ENCODE measurements at regions not wholly inside any gene's neighbourhood (a gene's known extent, or its start where the extent isn't known, plus 50 kb on each side); places are given as distances from the start of the nearest gene placed in this dataset.

DNA sequence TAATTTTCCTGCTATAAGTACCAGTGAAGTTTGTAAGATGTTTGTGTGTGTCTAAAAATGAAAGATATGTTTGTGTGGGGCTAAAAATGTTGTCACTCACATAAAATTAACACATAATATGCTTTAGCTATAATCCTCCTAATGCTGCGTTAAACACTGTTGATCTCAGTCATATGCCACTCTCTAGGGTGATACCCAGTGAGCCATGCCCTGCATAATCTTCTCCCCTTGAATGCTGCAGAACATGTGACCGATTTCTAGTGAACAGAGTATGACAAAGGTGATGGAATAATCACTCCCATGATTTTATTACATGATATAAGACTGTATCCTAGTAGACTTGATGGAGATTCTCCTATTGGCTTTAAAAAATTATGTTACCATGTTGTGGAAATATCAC, 119.1 kb upstream of the EPHA5 start:
- no peaks in the 10 kb centered on the region for H3K27me3 ChIP-seq (ENCODE audit: control insufficient read depth, insufficient read depth, low read length)
- H3K9me3 ChIP-seq (ENCODE audit: control insufficient read depth, low read depth, low read length): no peaks in the 10 kb centered on the region
- H3K4me3 ChIP-seq (ENCODE audit: low read length): no peak overlapping the region
- no peaks in the 10 kb centered on the region for H3K36me3 ChIP-seq (ENCODE audit: control insufficient read depth, low read depth, low read length)
- H3K27ac ChIP-seq (ENCODE audit: low read length): no peak overlapping the region
- H3K9ac ChIP-seq (ENCODE audit: low read length): no peak overlapping the region
- H3K4me1 ChIP-seq (ENCODE audit: control insufficient read depth, low read depth, low read length): peaks cover 5% of the 10 kb centered on the region

DNA sequence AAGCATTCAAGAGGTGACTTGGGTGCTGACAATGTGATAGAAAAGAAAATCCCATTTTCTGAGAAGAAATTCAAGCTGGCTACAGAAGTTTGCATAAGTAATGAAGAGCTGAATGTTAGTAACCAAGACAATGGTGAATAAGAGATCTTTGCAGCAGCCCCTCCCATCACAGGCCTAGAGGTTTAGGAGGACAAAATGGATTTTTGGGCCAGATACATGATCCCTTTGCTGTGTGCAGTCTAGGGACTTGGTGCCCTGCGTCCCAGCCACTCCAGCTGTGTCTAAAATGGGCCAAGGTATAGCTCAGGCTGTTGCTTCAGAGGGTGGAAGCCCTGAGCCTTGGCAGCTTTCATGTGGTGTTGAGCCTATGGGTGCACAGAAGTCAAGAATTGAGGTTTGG, 107.0 kb upstream of the EPHA5 start:
- Histone ChIP-seq H3K36me3 (ENCODE audit: control insufficient read depth, low read depth, low read length) (no peaks in the 10 kb centered on the region), H3K27ac (ENCODE audit: low read length) (no peak overlapping the region), H3K27me3 (ENCODE audit: control insufficient read depth, insufficient read depth, low read length) (no peaks in the 10 kb centered on the region), H3K9ac (ENCODE audit: low read length) (no peak overlapping the region), H3K4me1 (ENCODE audit: control insufficient read depth, low read depth, low read length) (no peaks in the 10 kb centered on the region), H3K9me3 (ENCODE audit: control insufficient read depth, low read depth, low read length) (peaks cover 3% of the 10 kb centered on the region), H3K4me3 (ENCODE audit: low read length) (no peak overlapping the region)

DNA sequence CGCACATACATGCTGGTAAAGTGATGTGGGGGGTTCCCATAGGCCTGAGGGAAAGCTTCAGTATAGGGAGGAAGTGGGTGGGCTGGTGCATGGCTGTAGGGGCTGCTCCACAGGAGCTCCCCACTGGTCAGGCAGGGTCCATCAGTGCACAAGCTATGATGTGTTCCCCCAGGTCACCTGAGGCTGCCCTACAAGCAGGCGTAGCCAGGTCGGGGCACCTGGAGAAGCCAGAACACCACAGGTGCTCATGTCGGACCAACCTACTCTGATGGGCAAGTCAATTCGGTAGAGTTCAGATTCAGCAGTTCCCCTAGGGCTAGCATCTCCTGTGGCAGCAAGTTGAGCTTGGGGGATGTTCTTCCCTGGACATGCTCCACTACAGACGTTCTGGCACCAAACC, 103.3 kb upstream of the EPHA5 start:
- H3K4me3 ChIP-seq (ENCODE audit: low read length): no peak overlapping the region
- H3K36me3 ChIP-seq (ENCODE audit: control insufficient read depth, low read depth, low read length): no peaks in the 10 kb centered on the region
- H3K27me3 ChIP-seq (ENCODE audit: control insufficient read depth, insufficient read depth, low read length): no peaks in the 10 kb centered on the region
- no peak overlapping the region for H3K9ac ChIP-seq (ENCODE audit: low read length)
- no peaks in the 10 kb centered on the region for H3K4me1 ChIP-seq (ENCODE audit: control insufficient read depth, low read depth, low read length)
- H3K27ac ChIP-seq (ENCODE audit: low read length): no peak overlapping the region
- peaks cover 7% of the 10 kb centered on the region for H3K9me3 ChIP-seq (ENCODE audit: control insufficient read depth, low read depth, low read length)

DNA sequence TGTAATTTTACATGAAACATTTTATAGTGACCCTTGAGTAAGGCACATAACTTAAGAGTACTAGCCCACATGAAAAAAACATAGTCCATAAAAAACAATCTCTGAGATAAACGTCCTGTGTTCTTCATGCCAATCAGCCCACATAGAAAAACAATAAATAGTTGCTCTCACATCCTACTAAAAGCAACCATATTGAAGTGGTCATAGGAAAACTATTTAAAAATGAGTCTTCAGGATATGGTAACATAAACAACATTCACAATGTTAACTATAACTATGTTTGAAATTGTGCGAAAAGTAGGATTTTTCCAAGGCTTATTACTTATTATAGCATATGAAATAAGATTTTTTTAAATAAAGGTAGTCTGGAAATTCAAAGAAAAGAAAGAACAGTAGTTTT, 77.1 kb upstream of the EPHA5 start:
- no peaks in the 10 kb centered on the region for H3K4me1 ChIP-seq (ENCODE audit: control insufficient read depth, low read depth, low read length)
- H3K36me3 ChIP-seq (ENCODE audit: control insufficient read depth, low read depth, low read length): no peaks in the 10 kb centered on the region
- no peak overlapping the region for H3K4me3 ChIP-seq (ENCODE audit: low read length)
- no peak overlapping the region for H3K9ac ChIP-seq (ENCODE audit: low read length)
- no peaks in the 10 kb centered on the region for H3K27me3 ChIP-seq (ENCODE audit: control insufficient read depth, insufficient read depth, low read length)
- H3K27ac ChIP-seq (ENCODE audit: low read length): no peak overlapping the region
- no peaks in the 10 kb centered on the region for H3K9me3 ChIP-seq (ENCODE audit: control insufficient read depth, low read depth, low read length)

DNA sequence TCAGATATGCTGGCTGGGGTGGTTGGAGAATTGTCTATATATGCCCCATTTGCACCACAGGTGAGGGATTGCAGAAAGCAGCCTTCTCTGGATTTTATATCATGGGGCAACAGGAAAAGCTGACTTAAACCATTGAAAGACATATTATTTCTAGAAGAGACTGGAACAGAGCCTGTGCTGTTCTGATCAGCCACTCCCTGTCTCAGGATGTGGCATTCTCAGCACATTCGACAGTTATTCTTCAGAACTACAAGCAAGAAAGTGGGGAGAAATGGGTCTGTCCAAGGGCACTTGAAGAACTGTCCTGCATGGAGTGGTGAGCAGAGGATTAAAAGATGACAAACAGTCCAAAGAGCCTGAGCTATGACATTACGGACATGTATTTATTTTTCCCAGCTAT, 67.8 kb upstream of the EPHA5 start:
- Histone ChIP-seq H3K27me3 (ENCODE audit: control insufficient read depth, insufficient read depth, low read length) (no peaks in the 10 kb centered on the region), H3K4me3 (ENCODE audit: low read length) (no peak overlapping the region), H3K9ac (ENCODE audit: low read length) (no peak overlapping the region), H3K27ac (ENCODE audit: low read length) (no peak overlapping the region), H3K9me3 (ENCODE audit: control insufficient read depth, low read depth, low read length) (no peaks in the 10 kb centered on the region), H3K4me1 (ENCODE audit: control insufficient read depth, low read depth, low read length) (no peaks in the 10 kb centered on the region), H3K36me3 (ENCODE audit: control insufficient read depth, low read depth, low read length) (no peaks in the 10 kb centered on the region)

DNA sequence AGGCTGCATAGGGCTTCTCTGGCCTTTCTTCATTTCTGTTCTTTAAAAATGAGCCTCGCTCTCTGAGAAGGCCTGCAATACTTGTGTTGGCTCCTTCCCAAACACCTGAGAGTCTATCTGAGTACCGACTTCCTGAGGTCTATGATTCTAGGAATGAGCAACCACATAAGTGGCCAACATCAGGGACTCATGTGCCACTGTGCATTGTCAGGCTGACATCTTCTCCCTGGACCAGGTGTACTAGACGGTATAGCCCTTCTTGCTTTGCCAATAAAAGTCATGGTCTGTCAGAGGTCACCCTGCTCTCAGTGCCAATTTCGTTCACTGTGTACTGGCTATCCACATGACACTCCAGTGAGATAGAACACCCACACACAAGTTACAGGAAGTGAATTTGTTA, 67.4 kb upstream of the EPHA5 start:
- no peak overlapping the region for H3K9ac ChIP-seq (ENCODE audit: low read length)
- no peaks in the 10 kb centered on the region for H3K9me3 ChIP-seq (ENCODE audit: control insufficient read depth, low read depth, low read length)
- H3K4me1 ChIP-seq (ENCODE audit: control insufficient read depth, low read depth, low read length): no peaks in the 10 kb centered on the region
- no peak overlapping the region for H3K27ac ChIP-seq (ENCODE audit: low read length)
- no peaks in the 10 kb centered on the region for H3K36me3 ChIP-seq (ENCODE audit: control insufficient read depth, low read depth, low read length)
- H3K4me3 ChIP-seq (ENCODE audit: low read length): no peak overlapping the region
- H3K27me3 ChIP-seq (ENCODE audit: control insufficient read depth, insufficient read depth, low read length): no peaks in the 10 kb centered on the region

DNA sequence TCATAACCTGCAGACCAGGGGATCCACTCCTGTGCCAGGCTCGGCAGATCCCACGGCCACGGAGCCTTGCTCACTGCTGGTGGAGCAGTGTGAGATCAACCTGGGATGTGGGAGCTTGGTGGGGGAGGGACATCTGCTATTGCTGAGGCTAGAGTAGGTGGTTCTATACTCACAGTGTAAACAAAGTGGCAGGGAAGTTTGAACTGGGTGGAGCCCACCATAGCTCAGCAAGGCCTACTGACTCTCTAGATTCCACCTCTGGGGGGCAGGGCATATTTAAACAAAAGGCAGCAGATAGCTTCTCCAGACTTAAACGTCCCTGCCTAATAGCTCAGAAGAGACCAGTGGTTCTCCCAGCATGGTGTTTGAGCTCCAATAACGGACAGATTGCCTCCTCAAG, 54.7 kb upstream of the EPHA5 start:
- H3K27ac ChIP-seq (ENCODE audit: low read length): no peak overlapping the region
- H3K9me3 ChIP-seq (ENCODE audit: control insufficient read depth, low read depth, low read length): no peaks in the 10 kb centered on the region
- H3K9ac ChIP-seq (ENCODE audit: low read length): no peak overlapping the region
- H3K36me3 ChIP-seq (ENCODE audit: control insufficient read depth, low read depth, low read length): no peaks in the 10 kb centered on the region
- H3K4me3 ChIP-seq (ENCODE audit: low read length): no peak overlapping the region
- H3K27me3 ChIP-seq (ENCODE audit: control insufficient read depth, insufficient read depth, low read length): no peaks in the 10 kb centered on the region
- no peaks in the 10 kb centered on the region for H3K4me1 ChIP-seq (ENCODE audit: control insufficient read depth, low read depth, low read length)

Data from iPS-18a (cell line).